GM18909 (cell line): ENCODE measurements at regions not wholly inside any gene's neighbourhood (a gene's known extent, or its start where the extent isn't known, plus 50 kb on each side); places are given as distances from the start of the nearest gene placed in this dataset.

Source experiments
- ATAC-seq: cut with Tn5 transposase; IDR thresholded peaks from one replicate; pipeline ENCODE4 v1.9.1; 2021; ENCODE audit warnings: mild to moderate bottlenecking; ENCODE audit not compliant: unreplicated experiment, poor library complexity

GRCh38 chr20:56943946-56944945, 315.1 kb downstream of the TFAP2C start:
- ATAC-seq: no peak

- ATAC-seq: no peak
These were observed 316.0 kb downstream of the TFAP2C start for GRCh38 chr20:56945057-56945456.

GRCh38 chr20:56945901-56946300, 316.8 kb downstream of the TFAP2C start:
- no peak for ATAC-seq

DNA sequence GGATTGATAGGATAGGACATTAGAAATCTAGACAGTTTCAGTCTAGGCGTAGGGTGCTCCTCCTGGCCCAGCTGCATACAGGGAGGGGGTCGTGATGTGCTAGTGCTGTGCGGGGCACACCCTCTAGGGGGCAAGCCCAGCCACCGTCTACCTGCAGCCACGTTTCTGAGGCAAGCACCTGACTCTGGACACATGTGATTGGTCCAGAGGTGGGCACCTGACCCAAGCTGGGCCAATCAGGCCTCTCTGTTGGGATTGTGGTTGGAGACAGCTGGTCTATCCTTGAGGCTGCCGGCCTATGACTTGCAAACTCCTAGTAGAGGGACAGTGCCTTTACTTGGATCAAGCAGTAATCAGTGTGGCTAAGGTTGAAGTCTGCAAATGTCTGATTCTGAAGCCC, 317.1 kb downstream of the BMP7 start:
- ATAC-seq: no peak

- ATAC-seq: no peak
These were observed 314.0 kb downstream of the BMP7 start for GRCh38 chr20:56952258-56953047.

DNA sequence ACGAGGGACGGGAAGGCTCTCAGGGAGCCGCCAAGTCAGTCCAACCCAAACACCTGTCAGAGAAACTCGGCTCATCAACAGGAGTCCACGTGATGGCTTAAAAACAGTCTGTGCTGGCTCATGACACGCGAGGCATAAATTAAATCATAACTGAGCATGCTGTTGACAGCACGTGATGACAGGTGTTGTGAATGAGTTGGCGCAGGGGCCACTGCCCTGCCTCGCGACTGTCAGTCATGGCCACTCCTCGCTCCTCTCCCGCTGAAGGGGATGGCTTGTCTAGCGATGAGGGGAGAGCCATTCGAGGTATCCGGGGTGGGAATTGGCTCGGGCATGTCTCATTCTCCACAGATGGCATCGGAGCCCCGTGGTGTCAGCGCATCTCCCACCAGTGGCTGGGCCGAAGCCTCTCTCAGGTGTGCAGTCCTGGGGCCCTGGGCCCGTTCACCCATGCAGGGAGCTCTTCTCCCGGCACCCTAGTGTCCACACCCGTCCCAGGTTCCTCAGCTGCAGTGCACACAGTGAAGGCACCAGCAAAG, 313.3 kb downstream of the BMP7 start:
- no peak for ATAC-seq

DNA sequence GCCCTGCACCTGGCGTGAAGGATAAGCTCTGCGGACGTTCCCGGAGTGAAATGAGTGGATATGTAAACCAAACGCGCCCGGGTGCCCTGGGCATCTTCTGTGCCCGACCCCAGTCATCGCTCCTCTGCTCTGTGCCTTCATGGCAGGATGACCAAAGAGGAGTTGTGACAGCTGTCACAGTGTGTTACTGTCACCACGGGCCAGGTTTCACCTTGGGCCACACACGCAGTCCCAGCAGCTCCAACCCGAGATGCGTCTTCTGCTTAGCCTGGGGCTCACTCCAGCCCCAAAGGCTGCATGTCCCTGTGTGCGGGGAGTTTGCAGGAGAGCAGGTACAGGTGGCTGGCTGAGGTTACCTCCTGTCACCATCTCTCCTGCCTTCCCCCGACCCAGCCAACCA, 311.6 kb downstream of the BMP7 start:
- ATAC-seq: no peak

GRCh38 chr20:56955680-56956079, 310.8 kb downstream of the BMP7 start:
- ATAC-seq: no peak

DNA sequence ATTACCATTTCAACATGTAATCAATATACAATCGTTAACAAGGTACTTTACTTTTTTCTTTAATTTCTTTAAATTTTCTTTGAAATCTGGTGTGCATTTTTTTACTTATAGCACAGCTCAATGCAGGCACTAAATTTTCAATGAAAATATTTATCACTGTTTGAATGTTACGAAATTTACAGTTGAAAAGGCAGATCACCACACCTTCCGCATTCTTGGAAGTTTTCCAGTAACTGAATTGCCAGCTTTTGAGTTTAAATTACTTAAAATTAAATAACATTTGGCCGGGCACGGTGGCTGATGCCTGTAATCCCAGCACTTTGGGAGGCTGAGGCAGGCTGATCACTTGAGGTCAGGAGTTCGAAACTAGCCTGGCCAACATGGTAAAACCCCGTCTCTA, 309.9 kb downstream of the BMP7 start:
- ATAC-seq: no peak

DNA sequence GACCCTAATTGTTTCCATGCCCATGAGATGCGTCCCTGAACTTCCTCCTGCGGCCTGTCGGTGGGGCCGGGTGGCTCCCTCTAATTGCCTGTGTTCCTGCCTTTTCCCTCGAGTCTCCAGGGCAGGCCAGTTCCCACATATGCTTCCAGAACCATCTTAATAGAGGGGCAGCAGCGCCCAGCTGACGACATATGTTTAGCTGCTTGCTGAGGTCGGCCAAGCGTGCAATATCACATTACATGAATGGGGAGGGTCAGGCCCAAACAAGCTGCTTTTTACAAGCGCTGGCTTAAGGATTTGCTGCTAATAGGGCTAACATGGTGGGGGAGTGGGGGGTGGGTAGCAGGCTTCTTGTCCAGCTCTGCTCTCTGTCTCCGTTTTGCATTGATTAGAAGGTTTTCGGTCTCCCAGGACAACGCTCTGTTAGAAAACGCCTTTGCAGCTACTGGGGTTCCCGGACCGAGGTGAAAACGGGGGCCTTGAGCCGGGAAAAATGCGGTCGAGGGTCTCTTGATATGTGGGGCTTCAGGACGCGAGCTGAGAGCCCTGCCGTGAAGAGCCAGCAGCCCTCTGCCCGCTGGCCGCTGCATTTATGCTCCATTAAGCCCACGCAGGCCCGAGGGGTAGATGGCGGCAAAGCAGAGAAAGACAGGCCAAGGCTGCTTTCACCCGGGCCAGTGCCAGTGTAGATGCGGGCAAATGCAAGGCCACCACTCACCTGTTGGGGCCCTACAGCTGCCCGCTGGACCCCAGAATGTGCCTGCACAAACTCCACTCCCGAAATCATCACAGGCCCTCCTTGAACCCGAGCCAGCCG, 308.5 kb downstream of the BMP7 start:
- no peak for ATAC-seq

GRCh38 chr20:56964901-56965300, 301.5 kb downstream of the BMP7 start:
- no peak for ATAC-seq

- no peak for ATAC-seq
These were observed 298.5 kb downstream of the BMP7 start for GRCh38 chr20:56967916-56968315.

- no peak for ATAC-seq
These were observed 297.9 kb downstream of the BMP7 start for GRCh38 chr20:56968376-56969048.

DNA sequence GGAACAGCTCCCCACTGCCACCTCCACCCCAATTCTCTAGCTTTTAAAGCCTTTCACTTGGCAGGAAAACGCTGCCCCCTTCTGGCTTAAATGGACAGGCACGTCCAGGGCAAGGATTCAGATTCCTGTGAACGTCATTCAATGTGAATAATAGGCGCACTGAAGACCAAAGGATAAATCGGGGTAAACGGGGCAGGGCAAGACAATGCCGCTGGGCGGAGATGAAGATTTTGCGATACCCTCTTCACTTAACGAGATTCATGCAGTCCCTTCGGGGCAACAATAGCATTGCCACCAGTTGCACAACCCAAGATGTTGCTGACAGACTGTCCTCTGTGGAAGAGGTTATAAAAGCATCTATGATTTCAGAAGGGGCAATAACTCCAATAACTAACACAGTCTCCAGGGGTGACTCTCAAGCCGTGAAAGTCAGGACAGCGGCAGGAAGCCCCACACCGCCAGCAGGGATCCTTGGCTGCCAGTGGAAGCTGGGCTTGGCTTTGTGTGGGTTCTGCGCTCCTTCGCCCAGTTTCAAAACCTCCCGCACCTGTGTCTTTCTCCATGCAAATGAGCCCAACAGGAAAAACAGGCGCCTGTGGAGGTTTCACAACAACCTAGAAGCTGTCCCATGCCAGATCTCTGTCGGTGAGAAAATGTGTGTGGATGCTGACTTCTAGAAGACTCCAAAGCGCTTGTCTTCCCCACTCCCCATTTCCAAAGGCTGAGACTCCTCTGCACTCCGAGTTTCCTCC, 291.8 kb downstream of the BMP7 start:
- ATAC-seq: no peak

DNA sequence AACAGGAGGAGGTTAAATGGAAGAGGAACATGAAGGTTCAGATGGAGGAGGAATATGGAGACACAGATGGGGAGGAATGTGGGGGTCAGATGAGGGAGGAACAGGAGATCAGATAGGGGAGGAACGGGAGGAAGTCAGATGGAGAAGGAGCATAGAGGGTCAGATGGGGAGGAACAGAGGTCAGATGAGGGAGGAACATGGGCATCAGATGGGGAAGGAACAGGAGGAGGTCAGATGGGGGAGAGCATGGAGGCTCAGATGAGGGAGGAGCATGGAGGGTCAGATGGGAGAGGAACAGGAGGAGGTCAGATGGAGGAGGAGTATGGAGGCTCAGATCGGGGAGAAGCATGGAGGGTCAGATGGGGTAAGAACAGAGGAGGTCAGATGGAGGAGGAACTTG, 290.6 kb downstream of the BMP7 start:
- ATAC-seq: no peak

DNA sequence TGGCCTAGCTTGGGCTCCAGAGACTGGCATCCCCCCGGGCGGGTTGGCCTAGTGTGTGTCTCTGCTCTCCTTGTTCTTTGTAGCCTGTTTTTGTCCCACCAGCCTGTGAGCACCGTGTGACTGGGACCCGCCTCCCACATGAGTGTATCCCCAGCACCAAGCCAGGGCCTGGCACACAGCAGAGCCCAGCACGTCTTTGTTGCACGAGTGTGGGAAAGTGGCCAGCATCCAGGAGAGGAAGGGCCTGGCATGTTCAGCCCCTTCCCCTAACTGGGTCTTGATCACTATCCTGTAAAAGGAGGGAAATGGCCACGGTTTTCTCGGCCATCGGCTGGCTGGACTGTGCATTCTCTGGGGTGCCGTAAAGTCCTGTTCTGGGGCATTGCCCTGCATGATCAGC, 290.1 kb downstream of the BMP7 start:
- ATAC-seq: no peak

- no peak for ATAC-seq
These were observed 288.0 kb downstream of the BMP7 start for GRCh38 chr20:56978475-56978874.

DNA sequence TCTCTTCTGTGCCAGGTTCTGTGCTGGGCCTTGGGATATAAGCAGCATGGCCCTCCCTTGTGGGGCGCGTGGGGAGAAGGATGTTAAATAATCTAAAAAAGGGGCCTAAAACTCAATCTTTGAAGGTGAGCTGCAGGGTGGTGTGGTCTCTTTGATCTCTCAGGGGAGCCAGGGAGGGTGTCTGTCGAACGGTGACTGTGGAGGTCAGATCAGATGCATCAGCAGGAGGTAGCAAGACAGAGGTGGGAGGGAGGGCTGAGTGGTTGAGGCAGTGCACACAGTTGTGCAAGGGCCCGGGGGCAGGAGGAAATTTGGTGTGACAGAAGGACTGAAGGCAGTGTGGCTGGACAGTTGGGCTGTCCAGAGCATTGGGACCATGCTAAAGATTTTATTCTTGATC, 287.3 kb downstream of the BMP7 start:
- no peak for ATAC-seq

DNA sequence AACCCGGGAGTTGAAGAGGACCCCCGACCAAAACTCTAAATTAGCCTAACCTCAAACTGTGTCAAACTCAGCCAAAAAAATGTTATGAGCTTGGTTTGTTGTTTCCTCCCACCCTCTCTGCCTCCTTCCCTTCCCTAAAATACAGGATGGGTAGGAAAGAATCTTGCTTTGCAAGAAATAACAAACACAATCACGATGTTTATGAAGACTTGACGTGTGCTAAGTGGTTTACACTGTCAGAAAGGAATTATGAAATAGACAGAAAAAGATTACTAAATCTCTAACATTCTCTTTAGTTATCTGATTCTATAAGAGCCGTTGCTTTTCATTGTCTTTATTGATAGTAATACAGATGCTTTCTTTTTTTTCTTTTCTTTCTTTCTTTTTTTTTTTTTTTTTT, 285.1 kb downstream of the BMP7 start:
- no peak for ATAC-seq
